GM19467 (cell line): ENCODE measurements at regions not wholly inside any gene's neighbourhood (a gene's known extent, or its start where the extent isn't known, plus 50 kb on each side); places are given as distances from the start of the nearest gene placed in this dataset.

Source experiments
- ATAC-seq: cut with Tn5 transposase; IDR thresholded peaks from one replicate; pipeline ENCODE4 v1.9.1; 2021; ENCODE audit warnings: mild to moderate bottlenecking, moderate library complexity; ENCODE audit not compliant: unreplicated experiment

GRCh38 chr5:175118700-175119309 lies 325.2 kb downstream of the DRD1 start:
- no peak for ATAC-seq

GRCh38 chr5:175116466-175117048 lies 327.4 kb downstream of the DRD1 start:
- no peak for ATAC-seq

GRCh38 chr5:175115831-175116230 lies 328.2 kb downstream of the DRD1 start:
- no peak for ATAC-seq

GRCh38 chr5:175113947-175114346 lies 330.0 kb downstream of the DRD1 start:
- ATAC-seq: no peak

- ATAC-seq: no peak
Measured at GRCh38 chr5:175109058-175109755, 334.8 kb downstream of the DRD1 start.

- ATAC-seq: no peak
Measured at GRCh38 chr5:175107865-175108264, 336.1 kb downstream of the DRD1 start.

- ATAC-seq: no peak
Measured at GRCh38 chr5:175107028-175107588, 336.9 kb downstream of the DRD1 start.

GRCh38 chr5:175104677-175105076 lies 339.3 kb downstream of the DRD1 start:
- no peak for ATAC-seq

- ATAC-seq: no peak
Measured at GRCh38 chr5:175103746-175104145, 340.2 kb downstream of the DRD1 start.

- no peak for ATAC-seq
Measured at GRCh38 chr5:175102717-175103116, 341.3 kb downstream of the DRD1 start.

- no peak for ATAC-seq
Measured at GRCh38 chr5:175098301-175098700, 345.7 kb downstream of the DRD1 start.

- no peak for ATAC-seq
Measured at GRCh38 chr5:175096469-175097165, 347.4 kb downstream of the DRD1 start.

- ATAC-seq: no peak
Measured at GRCh38 chr5:175094461-175094860, 349.5 kb downstream of the DRD1 start.

- no peak for ATAC-seq
Measured at GRCh38 chr5:175092691-175093090, 351.3 kb downstream of the DRD1 start.

GRCh38 chr5:175088963-175089362 lies 355.0 kb downstream of the DRD1 start:
- ATAC-seq: no peak

- no peak for ATAC-seq
Measured at GRCh38 chr5:175082866-175083590, 358.6 kb downstream of the MSX2 start.

- ATAC-seq: no peak
Measured at GRCh38 chr5:175082346-175082745, 358.0 kb downstream of the MSX2 start.

- ATAC-seq: no peak
Measured at GRCh38 chr5:175079707-175080106, 355.3 kb downstream of the MSX2 start.

- ATAC-seq: no peak
Measured at GRCh38 chr5:175070283-175070682, 345.9 kb downstream of the MSX2 start.

GRCh38 chr5:175060257-175060656 lies 335.9 kb downstream of the MSX2 start:
- no peak for ATAC-seq

GRCh38 chr5:175059687-175060211 lies 335.4 kb downstream of the MSX2 start:
- no peak for ATAC-seq
